ENCODE measurements at regions not wholly inside any gene's neighbourhood (a gene's known extent, or its start where the extent isn't known, plus 50 kb on each side); places are given as distances from the start of the nearest gene placed in this dataset.

DNA sequence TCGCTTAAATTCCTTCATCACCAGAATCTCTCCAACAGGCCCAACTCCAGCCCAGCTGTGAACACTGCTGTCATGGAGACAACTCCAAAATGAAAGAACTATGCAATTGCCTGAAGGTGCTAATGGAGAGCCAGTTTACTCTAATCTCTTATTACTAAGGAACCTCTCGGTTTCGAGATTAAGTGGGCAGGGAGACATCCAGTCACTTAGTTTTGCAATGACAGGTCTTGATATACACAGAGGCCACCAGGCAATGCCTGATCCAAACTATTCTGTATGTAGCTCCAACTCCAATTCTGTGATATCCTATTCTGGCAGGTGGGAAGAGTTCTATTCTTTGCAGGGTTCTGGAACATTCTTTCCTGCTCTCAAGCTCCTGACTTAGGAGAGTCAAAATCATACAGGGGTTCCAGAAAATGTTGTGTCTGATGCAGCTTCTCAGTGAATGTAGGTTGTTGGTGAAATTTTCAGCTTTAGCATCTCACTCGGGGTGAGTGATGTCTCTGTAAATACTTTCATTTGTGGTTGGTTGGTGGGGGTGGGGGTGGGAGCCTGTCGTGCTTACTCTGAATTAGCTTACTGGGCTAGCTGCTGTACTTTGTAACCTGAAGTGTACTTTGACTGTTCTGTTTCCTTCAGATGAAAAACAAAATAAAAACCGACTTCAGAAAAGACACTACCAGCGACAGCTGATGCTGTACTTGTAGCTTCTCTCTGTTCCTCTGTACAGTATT lies 170.9 kb downstream of the PALM2AKAP2 start:
- DNase-seq = no peak

DNA sequence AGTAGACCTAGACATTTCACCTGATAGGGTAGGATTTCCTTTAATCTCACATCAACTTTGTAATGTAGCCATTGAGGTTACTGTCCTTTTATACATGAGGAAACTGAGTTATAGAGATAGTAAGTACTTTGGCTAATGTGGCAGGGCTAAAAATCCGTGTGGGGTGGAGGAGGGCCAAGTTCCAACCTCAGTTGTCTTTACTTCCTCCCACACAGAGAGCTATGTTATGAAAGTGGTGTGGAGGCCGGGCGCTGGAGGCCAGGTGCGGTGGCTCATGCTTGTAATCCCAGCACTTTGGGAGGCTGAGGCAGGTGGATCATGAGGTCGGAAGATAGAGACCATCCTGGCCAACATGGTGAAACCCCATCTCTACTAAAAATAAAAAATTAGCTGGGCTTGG lies 173.3 kb downstream of the PALM2AKAP2 start:
- no peak for DNase-seq

DNA sequence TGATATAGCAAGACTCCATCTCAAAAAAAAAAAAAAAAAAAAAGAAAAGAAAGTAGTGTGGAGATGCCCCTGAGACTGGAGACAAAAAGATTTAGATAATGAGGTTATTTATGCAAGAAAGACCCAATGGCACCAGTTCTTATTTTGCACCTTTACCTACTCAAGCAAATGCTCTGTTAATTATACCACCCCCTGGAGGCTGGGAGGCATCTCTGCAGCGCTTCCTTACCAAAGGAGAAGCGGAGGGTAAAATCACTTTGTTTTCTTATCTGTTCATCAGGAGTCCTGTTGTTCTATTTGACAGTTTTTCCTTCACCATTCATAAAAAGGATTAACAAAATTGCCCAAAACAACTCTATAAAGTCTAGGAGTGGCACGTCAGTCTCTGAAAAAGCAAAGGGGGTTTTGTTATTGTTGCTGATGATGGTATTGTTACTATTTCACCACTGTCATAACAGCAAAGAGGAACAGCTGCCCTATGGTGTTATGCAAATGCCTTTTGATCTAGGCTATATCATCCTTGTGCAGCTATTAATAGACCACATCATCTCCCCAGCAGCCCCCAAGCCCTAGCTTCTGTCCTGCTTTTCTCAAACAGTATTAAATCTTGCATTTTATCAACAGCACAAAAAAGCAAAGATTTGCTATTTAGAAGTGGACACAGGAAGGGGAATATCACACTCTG lies 174.0 kb downstream of the PALM2AKAP2 start:
- no peak for DNase-seq

DNA sequence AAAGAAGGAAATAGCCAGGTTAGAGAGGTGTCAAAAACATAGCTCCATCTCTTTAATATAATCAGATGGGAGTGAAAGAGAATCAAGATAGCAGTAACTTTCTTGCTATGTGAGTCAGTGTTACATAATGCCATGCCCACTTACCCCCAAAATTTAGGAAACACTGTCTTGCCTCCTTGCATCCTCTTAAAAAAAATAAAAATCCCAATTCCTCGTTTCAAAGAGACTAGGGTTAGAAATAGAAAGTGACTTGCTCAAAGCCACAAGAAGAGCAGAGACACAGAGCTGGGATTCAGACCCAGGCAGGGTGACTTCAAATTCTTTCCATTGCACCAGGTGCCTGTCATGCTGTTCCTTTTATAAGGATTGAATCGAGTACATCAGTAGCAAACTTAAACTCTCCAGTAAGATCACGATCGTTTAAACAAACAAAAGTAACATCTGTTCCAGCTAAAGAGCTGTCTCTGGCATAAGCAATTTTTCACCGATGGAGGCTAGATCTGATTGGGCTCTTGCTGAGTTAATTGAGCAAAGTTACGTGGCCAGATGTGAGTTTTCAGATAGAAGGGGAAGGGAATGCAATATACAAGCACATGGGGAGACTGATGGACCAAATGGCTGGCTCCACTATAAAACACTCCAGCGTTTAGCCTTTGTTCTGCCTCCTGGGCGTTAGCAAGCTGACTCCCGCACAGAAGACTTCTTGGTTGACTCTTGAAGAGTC lies 176.9 kb downstream of the PALM2AKAP2 start:
- peak; percentile 21 for DNase-seq

DNA sequence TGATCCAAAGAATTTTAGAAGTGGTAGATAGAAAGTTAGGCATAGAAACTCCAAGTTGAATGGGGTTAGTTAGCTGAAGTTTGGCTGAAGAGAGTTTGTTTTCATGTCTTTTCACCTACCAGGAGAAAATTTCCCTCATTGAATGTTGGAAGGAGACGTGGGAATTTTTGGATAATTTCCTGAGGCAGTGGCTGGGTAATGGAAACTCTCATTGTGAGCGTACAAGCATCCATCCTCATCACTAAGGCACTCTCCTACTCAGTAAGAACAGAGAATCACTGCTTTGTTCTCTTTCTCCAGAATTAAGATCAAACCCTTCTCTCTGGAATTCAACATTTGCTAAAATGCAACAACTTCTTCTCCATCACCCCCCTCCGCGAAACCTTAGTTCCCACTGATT lies 179.7 kb downstream of the PALM2AKAP2 start:
- DNase-seq = no peak

DNA sequence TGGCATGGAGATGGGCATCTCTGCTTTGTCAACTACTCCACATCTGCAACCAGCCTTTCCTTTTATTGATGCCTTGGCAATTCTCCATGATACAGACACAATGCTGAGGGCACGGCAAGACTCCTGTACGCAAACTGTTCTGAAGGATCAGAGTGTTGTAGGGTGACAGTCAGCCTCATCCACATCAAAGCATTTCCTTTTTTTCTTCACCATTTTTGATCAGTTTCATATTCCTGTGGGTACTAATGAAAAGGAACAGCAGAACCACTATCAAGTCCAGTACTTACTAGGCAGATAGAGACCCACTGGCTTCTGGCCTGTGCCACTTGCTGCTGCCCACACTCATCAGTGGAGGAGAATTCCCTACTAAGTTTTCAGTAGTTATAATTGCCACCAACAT lies 181.6 kb downstream of the PALM2AKAP2 start:
- no peak for DNase-seq

DNA sequence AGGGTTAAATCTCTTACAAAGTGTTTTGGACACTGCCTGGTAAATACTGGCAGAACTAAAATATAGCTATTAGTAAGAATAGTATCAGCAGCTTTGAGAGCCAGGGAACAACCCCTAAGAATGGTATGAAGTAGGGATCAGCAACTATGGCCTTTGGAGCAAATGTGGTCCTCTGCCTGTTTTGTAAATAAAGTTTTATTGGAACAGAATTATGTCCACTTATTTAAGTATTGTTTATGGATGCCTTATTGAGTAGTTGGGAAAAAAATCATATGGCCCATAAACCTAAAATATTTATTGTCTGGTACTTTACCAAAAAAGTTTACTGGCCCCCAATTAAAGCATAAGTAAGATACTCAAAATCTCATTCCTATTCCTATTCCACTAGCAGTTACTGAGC lies 182.2 kb downstream of the PALM2AKAP2 start:
- no peak for DNase-seq

DNA sequence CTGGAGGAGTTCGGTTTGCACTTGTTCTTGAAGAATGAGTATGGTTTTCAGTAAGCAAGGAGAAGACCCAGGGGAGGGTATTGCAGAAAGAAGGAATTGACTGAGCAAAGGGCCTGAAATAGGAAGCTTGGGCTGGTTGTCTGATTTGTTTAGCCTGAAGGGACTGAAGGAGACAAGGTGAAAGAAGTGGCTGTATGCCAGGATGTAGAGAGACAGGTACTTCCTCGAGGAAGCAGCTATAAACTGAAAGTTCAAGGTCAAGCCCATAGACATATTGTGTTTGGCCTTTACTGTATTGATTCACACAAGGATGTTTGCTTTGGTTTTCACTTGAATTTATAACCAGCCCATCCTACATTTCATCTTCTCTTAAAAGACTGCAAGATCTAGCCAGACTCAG lies 183.1 kb downstream of the PALM2AKAP2 start:
- no peak for DNase-seq

DNA sequence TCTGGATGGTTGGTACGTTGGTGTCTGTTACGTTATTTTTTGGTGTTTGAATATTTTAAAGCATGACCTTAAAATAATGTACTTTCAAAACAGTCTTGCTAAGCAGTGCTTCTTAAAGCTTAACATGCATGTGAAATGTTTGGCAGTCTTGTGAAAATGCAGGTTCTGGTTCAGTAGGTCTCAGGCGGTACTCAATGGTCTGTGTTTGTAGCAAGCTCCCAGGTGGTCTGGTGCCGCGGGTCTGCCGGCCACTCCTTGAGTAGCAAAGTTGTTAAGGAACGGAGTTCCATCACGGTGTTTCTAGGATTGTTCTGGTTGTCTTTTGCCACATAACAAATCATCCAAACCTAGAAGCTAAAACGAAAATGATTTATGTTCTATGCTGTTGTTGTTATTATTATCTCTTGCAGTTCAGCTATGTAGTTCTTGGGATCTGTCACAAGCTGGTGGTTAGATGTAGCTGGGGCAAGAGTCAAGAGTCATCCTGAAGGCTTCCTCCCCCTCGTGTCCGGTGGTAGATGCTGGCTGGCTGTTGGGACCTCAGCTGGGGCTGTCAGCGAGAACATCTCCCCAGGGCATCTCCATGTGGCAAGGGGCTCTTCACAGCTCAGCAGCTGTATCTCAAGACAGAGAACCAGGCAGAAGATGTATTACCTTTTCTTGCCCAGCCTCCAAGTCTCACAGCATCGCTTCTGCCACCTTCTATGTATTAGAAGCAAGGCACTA lies 186.8 kb downstream of the PALM2AKAP2 start:
- no peak for DNase-seq

DNA sequence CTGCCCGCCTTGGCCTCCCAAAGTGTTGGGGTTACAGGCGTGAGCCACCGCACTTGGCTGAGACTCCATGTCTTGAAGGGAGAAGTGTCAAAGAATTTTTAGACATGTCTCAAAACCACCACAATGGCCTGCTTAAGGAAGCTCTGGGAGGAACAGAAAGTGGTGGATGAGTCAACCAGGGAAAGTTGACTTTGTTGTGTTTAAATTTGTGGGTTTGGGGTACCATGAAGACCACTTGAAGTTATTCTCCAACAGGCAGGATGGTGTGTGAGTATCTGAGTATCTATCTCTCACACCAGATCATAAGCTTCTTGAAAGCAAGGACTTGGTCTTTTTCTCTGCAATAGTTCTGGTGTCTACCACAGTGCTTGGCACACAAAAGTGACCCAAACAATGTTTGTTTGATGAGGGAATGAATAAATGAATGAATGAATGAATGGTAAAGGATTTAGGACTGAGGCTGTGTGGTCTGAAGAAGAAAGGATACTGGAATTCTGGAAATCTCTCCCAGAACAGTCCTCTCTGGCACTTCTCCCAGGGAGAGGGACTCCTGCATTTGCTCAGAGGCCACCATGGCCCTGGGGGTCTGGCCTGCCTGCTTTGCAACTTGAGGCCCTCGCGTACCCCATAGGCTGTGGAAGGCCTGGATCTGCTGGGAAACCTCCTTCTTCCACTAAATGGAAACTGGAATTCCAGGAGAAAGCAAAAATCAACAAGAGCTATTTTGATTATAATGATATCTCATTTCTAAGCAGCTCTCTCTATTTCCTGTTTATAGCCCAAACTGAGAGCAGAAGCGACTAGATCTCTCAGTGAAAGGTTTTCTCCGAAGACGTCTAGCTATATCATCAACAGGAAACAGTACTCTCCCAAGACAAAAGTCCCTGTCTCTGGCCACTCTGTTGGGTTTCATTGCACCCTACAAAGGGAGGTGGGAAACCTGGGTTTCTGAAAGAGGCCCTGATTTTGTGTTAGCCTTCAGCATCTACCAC lies 187.9 kb downstream of the PALM2AKAP2 start:
- no peak for DNase-seq

DNA sequence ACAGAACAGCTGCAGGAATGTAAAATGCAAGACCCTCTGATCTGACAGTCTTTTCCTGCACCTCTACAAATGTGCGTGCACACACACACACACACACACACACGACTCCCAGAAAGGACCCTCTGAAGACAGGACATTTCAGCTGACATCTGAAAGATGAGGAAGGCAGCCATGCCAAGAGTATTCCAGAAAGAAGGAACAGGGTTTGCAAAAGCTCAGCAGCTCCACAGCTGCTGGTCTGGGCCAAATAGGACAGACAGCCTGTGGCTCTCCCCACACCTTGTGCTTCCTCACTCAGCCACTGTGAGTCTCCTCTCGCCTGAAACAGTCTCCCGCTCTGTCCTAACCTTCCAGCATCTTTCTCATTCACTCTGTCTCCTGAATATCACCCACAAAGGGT lies 189.0 kb downstream of the PALM2AKAP2 start:
- no peak for DNase-seq

DNA sequence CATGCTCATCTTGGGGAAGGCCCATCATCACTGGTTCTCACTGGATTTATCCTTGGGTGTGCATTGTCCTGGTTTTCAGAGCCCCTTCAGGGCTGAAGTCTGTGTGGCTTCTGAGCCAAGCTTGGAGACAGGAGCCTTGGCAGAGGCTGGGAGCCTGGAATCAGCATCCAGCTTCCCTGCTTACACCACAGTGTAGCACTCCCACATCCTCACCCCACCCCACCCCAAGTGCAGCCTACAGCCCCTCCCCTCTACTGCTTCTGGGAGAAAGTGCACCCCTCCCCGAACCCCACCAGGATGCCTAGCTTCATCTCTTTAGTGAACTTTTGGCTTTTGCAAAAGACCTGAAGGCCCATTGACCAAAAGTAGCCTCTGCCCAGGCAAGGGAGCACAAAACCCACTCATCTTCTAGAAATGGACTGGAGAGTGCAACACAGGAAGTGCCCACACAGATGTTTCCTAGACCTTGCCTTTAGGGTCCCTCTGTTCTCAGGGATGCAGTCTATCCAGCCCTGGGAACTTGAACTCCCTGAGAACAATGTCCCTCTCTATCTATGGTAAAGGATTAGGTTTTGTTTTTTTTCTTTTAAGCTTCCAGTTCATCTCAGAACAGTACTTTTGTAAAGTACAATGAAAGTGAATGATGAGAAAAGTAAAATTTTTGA lies 189.7 kb downstream of the PALM2AKAP2 start:
- DNase-seq = no peak

DNA sequence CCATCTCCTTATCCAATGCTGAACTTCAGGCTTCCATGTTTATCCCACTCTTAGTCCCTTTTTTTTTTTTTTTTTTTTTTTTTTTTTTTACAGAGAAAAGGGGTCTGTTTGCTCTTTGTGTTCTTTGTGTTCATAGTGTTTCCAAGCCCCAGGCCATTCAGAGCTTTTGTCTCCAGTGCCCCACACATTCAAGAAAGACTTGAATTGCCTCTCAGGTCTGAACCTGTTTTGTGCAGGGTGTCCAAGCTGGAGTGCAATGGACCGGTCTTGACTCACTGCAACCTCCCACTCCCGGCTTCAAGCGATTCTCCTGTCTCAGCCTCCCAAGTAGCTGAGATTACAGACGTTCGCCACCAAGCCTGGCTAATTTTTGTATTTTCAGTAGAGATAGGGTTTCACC lies 191.2 kb downstream of the PALM2AKAP2 start:
- no peak for DNase-seq

DNA sequence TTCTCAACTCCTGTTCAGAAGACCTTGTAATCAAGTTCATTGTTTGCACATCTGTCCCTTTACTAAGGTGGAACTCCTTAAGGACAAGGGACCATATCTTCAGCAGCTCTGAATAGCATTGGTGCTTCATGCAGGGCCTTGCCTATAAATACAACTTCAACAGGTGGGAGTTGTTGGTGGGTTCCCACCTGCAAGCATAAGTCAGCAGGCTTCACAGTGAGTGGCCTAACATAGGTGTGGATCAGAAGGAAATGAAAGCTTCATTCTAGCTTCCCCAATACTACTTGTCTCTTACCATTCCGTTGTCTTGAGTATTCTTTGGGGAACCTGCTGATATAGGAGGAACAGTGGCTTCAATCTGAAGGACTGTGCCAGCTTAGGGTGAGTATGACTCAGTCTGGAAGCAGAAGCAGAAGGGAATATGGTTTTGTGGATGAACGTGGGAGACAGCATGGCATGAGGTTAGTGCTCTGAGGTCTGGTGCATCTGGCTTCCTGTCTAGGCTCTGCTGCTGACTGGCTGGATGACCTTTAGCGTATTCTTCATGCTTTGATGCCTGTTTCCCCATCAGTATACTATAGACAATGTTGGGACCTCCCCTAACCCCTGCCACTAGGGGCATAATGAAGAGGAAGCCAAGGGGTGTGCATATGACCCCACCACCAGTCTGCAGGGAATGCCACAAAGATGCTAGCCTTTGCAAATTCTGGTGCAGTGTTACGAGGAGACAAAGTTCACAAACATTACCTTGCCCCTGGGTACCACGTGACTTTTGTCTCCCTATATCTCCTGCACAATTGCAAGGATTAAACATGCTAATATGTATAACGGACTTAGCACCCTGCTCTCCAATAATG lies 192.3 kb downstream of the PALM2AKAP2 start:
- no peak for DNase-seq

DNA sequence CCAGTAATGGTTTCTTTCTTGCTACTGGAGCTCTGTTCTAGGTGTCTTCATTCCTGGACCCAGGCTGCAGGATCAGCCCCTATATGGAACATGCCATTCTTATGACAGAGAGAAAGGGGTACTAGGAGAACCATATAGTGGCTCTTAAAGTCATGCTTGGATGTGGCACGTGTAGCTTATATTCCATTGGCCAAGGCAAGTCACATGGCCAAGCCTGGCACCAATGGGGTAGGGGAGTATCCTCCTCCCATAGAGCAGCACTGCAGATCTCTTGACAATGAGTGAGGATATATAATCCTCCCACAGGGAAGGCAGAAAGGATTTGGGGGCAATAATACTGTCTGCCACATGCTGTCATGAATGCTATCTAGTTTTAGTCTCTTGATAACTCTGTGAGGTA lies 193.3 kb downstream of the PALM2AKAP2 start:
- no peak for DNase-seq

DNA sequence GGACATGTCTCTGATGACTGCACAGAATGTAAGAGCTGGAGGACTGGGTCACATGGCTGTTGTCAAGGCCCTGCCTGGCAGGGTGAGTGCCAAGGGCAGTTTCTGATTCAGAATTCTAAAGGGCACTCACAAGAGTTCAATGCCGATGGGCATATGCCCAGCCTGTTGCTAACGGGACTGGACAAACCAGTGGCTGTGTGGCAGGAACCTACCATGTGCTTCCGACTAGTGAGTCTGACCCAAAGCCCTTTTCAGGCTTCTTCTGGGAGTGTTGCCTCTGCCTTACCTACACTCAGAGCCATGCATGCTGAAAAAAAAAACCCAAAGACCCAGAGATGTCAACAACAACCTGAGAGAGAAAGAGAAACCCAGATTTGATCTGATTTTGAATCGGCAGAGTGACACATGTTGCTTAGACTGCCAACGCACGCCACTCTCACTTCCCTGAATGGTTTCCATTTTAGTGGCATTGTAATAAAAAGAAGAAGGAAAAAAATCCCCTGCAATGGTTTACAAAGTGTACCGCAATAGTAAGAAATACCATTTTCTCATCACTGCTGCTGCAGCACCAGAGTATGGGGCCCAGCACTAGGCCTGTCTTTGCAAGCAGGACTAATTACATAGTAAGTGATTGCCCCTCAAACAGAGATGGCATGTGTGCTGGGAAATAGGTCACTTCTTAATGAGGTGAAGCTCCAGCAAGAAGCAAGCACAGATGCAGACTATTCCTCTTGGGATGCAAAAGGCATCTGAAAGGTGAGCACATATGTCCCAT lies 194.3 kb downstream of the PALM2AKAP2 start:
- no peak for DNase-seq

DNA sequence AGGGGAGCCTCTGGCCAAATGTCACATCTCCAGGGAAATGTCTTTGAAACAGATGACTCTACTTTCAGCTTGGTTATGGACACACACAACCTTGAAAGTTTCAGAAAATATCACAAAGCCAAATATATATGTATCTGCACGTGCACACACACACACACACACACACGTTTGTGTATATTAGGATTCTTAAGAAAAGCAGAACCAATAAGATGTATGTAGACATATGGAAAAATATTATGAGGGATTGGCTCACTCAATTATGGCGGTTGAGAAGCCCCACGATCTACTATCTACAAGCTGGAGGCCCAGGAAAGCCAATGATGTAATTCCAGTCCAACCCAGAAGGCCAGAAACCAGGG lies 194.9 kb downstream of the PALM2AKAP2 start:
- no peak for DNase-seq

DNA sequence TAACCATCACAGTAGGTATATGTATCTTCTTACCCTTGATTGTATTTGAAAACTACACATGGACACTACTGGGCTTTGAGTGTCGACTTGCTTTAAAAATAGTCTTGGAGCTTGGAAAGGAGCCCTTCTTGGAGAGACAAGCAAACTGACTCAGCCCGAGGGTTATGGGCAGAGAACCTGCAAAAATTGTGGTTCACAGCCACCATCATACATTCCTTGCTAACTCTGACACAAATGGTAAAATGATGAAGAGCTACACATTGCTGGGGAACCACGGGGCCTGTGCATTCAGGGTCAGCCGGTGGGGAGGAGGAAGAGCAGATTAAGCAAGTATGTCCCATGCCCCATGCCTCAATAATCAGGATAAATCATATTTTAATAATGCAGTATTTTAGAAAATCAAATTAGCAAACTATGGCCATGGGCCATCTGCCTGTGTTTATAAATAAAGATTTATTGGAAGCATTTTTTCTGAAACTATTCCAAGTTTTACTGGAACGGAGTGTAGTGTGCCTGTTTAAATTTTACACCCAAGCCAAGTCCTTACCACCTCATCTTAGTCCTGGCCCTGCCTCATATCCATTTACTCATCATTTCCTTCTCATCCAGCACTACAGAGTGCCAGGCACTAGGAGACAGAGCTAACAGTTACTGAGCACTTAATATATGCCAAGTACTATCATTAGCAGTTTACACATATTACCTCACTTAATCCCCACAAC lies 195.7 kb downstream of the PALM2AKAP2 start:
- no peak for DNase-seq

DNA sequence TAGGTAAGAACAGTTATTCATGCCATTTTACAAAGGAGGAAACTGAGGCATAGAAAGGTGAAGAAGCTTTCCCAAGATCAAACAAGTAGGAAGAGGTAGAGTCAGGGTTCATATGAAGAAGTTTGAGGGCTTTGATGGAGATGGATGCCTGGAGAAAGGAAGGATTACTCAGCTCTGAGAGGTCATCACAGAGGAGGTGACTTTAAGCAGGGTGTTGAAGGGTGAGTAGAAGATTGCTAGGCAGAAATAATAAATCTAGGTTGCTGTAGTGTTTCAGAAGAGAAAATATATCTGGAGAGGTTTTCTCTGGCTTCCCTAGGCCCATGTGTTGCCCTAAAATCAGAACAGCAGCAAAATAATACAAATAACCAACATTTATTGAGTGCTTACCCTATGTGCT lies 196.3 kb downstream of the PALM2AKAP2 start:
- DNase-seq = no peak

All from skin of body (tissue), 1 donor.